ENCODE measurements at regions not wholly inside any gene's neighbourhood (a gene's known extent, or its start where the extent isn't known, plus 50 kb on each side); places are given as distances from the start of the nearest gene placed in this dataset.

GRCh38 chr13:44758630-44759383 lies 182.7 kb upstream of the TSC22D1 start:
- no peaks in the 10 kb centered on the region for H3K27me3 ChIP-seq
- TF ChIP-seq POLR2A (IDR thresholded peaks at IDR 0.05) = no peak
- no peak for TF ChIP-seq CTCF (IDR thresholded peaks at IDR 0.05)
- no peak overlapping the region for H3K4me3 ChIP-seq
- H3K9me3 ChIP-seq = no peaks in the 10 kb centered on the region
- intact Hi-C loops (cut with DNase I; ENCODE audit: low total_unique reads) = no loop called here
- no peak overlapping the region for H3K27ac ChIP-seq
- no peak for DNase-seq
- no peaks in the 10 kb centered on the region for H3K36me3 ChIP-seq
- H3K4me1 ChIP-seq = no peaks in the 10 kb centered on the region

- no peak for TF ChIP-seq POLR2A (IDR thresholded peaks at IDR 0.05)
- no peak for TF ChIP-seq CTCF (IDR thresholded peaks at IDR 0.05)
- no peaks in the 10 kb centered on the region for H3K9me3 ChIP-seq
- H3K27ac ChIP-seq = no peak overlapping the region
- intact Hi-C loops (cut with DNase I; ENCODE audit: low total_unique reads) = no loop called here
- no peaks in the 10 kb centered on the region for H3K4me1 ChIP-seq
- no peaks in the 10 kb centered on the region for H3K27me3 ChIP-seq
- no peaks in the 10 kb centered on the region for H3K36me3 ChIP-seq
- H3K4me3 ChIP-seq = no peak overlapping the region
- no peak for DNase-seq
Observed at GRCh38 chr13:44757671-44758070, 181.5 kb upstream of the TSC22D1 start.

- intact Hi-C loops (cut with DNase I; ENCODE audit: low total_unique reads) = no loop called here
- no peaks in the 10 kb centered on the region for H3K9me3 ChIP-seq
- no peaks in the 10 kb centered on the region for H3K4me1 ChIP-seq
- TF ChIP-seq POLR2A (IDR thresholded peaks at IDR 0.05) = no peak
- no peak for TF ChIP-seq CTCF (IDR thresholded peaks at IDR 0.05)
- no peak for DNase-seq
- H3K4me3 ChIP-seq = no peak overlapping the region
- no peaks in the 10 kb centered on the region for H3K27me3 ChIP-seq
- H3K36me3 ChIP-seq = no peaks in the 10 kb centered on the region
- H3K27ac ChIP-seq = no peak overlapping the region
Observed at GRCh38 chr13:44756276-44756810, 180.2 kb upstream of the TSC22D1 start.

- H3K4me1 ChIP-seq = no peaks in the 10 kb centered on the region
- H3K4me3 ChIP-seq = no peak overlapping the region
- H3K27ac ChIP-seq = no peak overlapping the region
- no peaks in the 10 kb centered on the region for H3K27me3 ChIP-seq
- intact Hi-C loops (cut with DNase I; ENCODE audit: low total_unique reads) = no loop called here
- no peaks in the 10 kb centered on the region for H3K36me3 ChIP-seq
- no peak for TF ChIP-seq POLR2A (IDR thresholded peaks at IDR 0.05)
- TF ChIP-seq CTCF (IDR thresholded peaks at IDR 0.05) = no peak
- no peak for DNase-seq
- no peaks in the 10 kb centered on the region for H3K9me3 ChIP-seq
Observed at GRCh38 chr13:44755872-44756271, 179.7 kb upstream of the TSC22D1 start.

- TF ChIP-seq CTCF (IDR thresholded peaks at IDR 0.05) = no peak
- TF ChIP-seq POLR2A (IDR thresholded peaks at IDR 0.05) = no peak
- DNase-seq = no peak
- Histone ChIP-seq H3K27ac (no peak overlapping the region), H3K9me3 (no peaks in the 10 kb centered on the region), H3K4me3 (no peak overlapping the region), H3K36me3 (no peaks in the 10 kb centered on the region), H3K4me1 (no peaks in the 10 kb centered on the region), H3K27me3 (no peaks in the 10 kb centered on the region)
- intact Hi-C loops (cut with DNase I; ENCODE audit: low total_unique reads) = no loop called here
Observed at GRCh38 chr13:44752164-44752563, 176.0 kb upstream of the TSC22D1 start.
